Adipocyte (in vitro differentiated cells): ENCODE measurements at regions not wholly inside any gene's neighbourhood (a gene's known extent, or its start where the extent isn't known, plus 50 kb on each side); places are given as distances from the start of the nearest gene placed in this dataset.
A peak's percentile ranks its signal among the peaks of the same experiment; 100 is the strongest.
"Not testable (repeated sequence)": the region's sequence is repeated elsewhere in the genome, so short reads cannot be mapped to it uniquely, and the experiment has no call there.

Experiments used
- DNase-seq: peaks from one replicate; pipeline ENCODE4 v3.0.0-alpha.2; 2015; ENCODE audit warnings: low read depth
- H3K27me3 ChIP-seq: replicated peaks from 2 replicates; pipeline ENCODE4 v1.7.0; 2013; ENCODE audit warnings: mild to moderate bottlenecking, low read length, moderate library complexity; ENCODE audit not compliant: control insufficient read depth, insufficient read depth
- H3K36me3 ChIP-seq: 2 replicates; pipeline ENCODE4 v1.7.0; 2013; ENCODE audit warnings: low read length, mild to moderate bottlenecking, moderate library complexity; ENCODE audit not compliant: control insufficient read depth, insufficient read depth, severe bottlenecking
- H3K4me1 ChIP-seq: 2 replicates; pipeline ENCODE4 v1.7.0; 2013; ENCODE audit warnings: mild to moderate bottlenecking, low read length, moderate library complexity; ENCODE audit not compliant: control insufficient read depth, insufficient read depth
- H3K4me3 ChIP-seq: 2 replicates; pipeline ENCODE4 v1.7.0; 2013; ENCODE audit warnings: mild to moderate bottlenecking, low read length, moderate library complexity
- H3K9ac ChIP-seq: 2 replicates; pipeline ENCODE4 v1.7.0; 2013; ENCODE audit warnings: mild to moderate bottlenecking, low read length, moderate library complexity
- H3K9me3 ChIP-seq: 2 replicates; pipeline ENCODE4 v1.7.0; 2013; ENCODE audit warnings: mild to moderate bottlenecking, low read length, moderate library complexity; ENCODE audit not compliant: control insufficient read depth

- no peaks in the 10 kb centered on the region for H3K9me3 ChIP-seq
- no peaks in the 10 kb centered on the region for H3K27me3 ChIP-seq
- no peak overlapping the region for H3K9ac ChIP-seq
- no peak overlapping the region for H3K4me3 ChIP-seq
- peaks cover 4% of the 10 kb centered on the region for H3K4me1 ChIP-seq
- no peaks in the 10 kb centered on the region for H3K36me3 ChIP-seq
- peak; percentile 70 for DNase-seq
Observed at GRCh38 chr2:186129767-186130581, 356.1 kb upstream of the ZC3H15 start.

- no peak for DNase-seq
- H3K4me3 ChIP-seq, result no peak overlapping the region
- H3K27me3 ChIP-seq, result no peaks in the 10 kb centered on the region
Observed at GRCh38 chr2:186130748-186131641, 355.1 kb upstream of the ZC3H15 start.

GRCh38 chr2:186135686-186136085, 350.4 kb upstream of the ZC3H15 start:
- Histone ChIP-seq H3K9ac (no peak overlapping the region), H3K4me1 (peaks cover 6% of the 10 kb centered on the region), H3K27me3 (no peaks in the 10 kb centered on the region), H3K36me3 (no peaks in the 10 kb centered on the region), H3K4me3 (no peak overlapping the region), H3K9me3 (no peaks in the 10 kb centered on the region)
- DNase-seq, result peak; percentile 12

More at GRCh38 chr2:186130748-186131641, 355.1 kb upstream of the ZC3H15 start:
- H3K36me3 ChIP-seq, result no peaks in the 10 kb centered on the region
- H3K4me1 ChIP-seq, result peaks cover 9% of the 10 kb centered on the region
- H3K9me3 ChIP-seq, result no peaks in the 10 kb centered on the region
- H3K9ac ChIP-seq, result no peak overlapping the region

- no peak overlapping the region for H3K9ac ChIP-seq
- DNase-seq, result no peak
- H3K4me3 ChIP-seq, result no peak overlapping the region
- no peaks in the 10 kb centered on the region for H3K9me3 ChIP-seq
- H3K36me3 ChIP-seq, result no peaks in the 10 kb centered on the region
- no peaks in the 10 kb centered on the region for H3K27me3 ChIP-seq
- peaks cover 6% of the 10 kb centered on the region for H3K4me1 ChIP-seq
Observed at GRCh38 chr2:186136860-186137259, 349.2 kb upstream of the ZC3H15 start.

GRCh38 chr2:186138845-186139244, 347.2 kb upstream of the ZC3H15 start:
- H3K36me3 ChIP-seq, result no peaks in the 10 kb centered on the region
- H3K4me3 ChIP-seq, result no peak overlapping the region
- DNase-seq, result no peak
- H3K9me3 ChIP-seq, result no peaks in the 10 kb centered on the region
- H3K4me1 ChIP-seq, result peaks cover 6% of the 10 kb centered on the region
- no peak overlapping the region for H3K9ac ChIP-seq
- no peaks in the 10 kb centered on the region for H3K27me3 ChIP-seq

- peak; percentile 31 for DNase-seq
- Histone ChIP-seq H3K4me1 (peaks cover 8% of the 10 kb centered on the region), H3K9ac (no peak overlapping the region), H3K27me3 (no peaks in the 10 kb centered on the region), H3K4me3 (no peak overlapping the region), H3K36me3 (no peaks in the 10 kb centered on the region), H3K9me3 (peaks cover 3% of the 10 kb centered on the region)
Observed at GRCh38 chr2:186159101-186159500, 327.0 kb upstream of the ZC3H15 start.

GRCh38 chr2:186164325-186164724, 321.7 kb upstream of the ZC3H15 start:
- Histone ChIP-seq H3K36me3 (no peaks in the 10 kb centered on the region), H3K4me1 (no peaks in the 10 kb centered on the region), H3K9me3 (no peaks in the 10 kb centered on the region), H3K9ac (no peak overlapping the region), H3K4me3 (no peak overlapping the region), H3K27me3 (no peaks in the 10 kb centered on the region)
- DNase-seq, result no peak

- H3K4me3 ChIP-seq, result no peak overlapping the region
- no peak for DNase-seq
- H3K9me3 ChIP-seq, result no peaks in the 10 kb centered on the region
- no peak overlapping the region for H3K9ac ChIP-seq
- no peaks in the 10 kb centered on the region for H3K36me3 ChIP-seq
- H3K27me3 ChIP-seq, result no peaks in the 10 kb centered on the region
- no peaks in the 10 kb centered on the region for H3K4me1 ChIP-seq
Observed at GRCh38 chr2:186170693-186171092, 315.4 kb upstream of the ZC3H15 start.

GRCh38 chr2:186181625-186182024, 304.4 kb upstream of the ZC3H15 start:
- no peak overlapping the region for H3K4me3 ChIP-seq
- no peak overlapping the region for H3K9ac ChIP-seq
- H3K9me3 ChIP-seq, result no peaks in the 10 kb centered on the region
- no peaks in the 10 kb centered on the region for H3K36me3 ChIP-seq
- no peaks in the 10 kb centered on the region for H3K27me3 ChIP-seq
- H3K4me1 ChIP-seq, result no peaks in the 10 kb centered on the region
- DNase-seq, result peak; percentile 49

GRCh38 chr2:186182366-186182765, 303.7 kb upstream of the ZC3H15 start:
- H3K4me3 ChIP-seq, H3K9me3 ChIP-seq, DNase-seq, H3K36me3 ChIP-seq, H3K9ac ChIP-seq, H3K27me3 ChIP-seq, H3K4me1 ChIP-seq: not testable (repeated sequence)

- Histone ChIP-seq H3K4me3 (no peak overlapping the region), H3K4me1 (no peaks in the 10 kb centered on the region), H3K9ac (no peak overlapping the region), H3K9me3 (no peaks in the 10 kb centered on the region), H3K36me3 (no peaks in the 10 kb centered on the region), H3K27me3 (no peaks in the 10 kb centered on the region)
- DNase-seq, result no peak
Observed at GRCh38 chr2:186183406-186183805, 302.7 kb upstream of the ZC3H15 start.
